GM23338 (cell line): ENCODE measurements at regions not wholly inside any gene's neighbourhood (a gene's known extent, or its start where the extent isn't known, plus 50 kb on each side); places are given as distances from the start of the nearest gene placed in this dataset.

Experiments used
- ATAC-seq: fragments of 200-7000 bp; cut with Tn5 transposase; 3 replicates; pipeline ENCODE4 v1.9.1; 2020
- DNase-seq: peaks from one replicate; pipeline ENCODE4 v3.0.0-alpha.2; 2015; ENCODE audit warnings: low spot score
- H2AFZ ChIP-seq: fragments of 200-600 bp; sonication (generic); 2 replicates; pipeline ENCODE4 v1.8.0; 2016; ENCODE audit warnings: antibody characterized with exemption, mild to moderate bottlenecking, moderate library complexity
- H3F3A ChIP-seq: fragments of 200-600 bp; sonication (generic); replicated peaks from 2 replicates; pipeline ENCODE4 v1.8.0; 2017; ENCODE audit warnings: antibody characterized with exemption, mixed run types, low read depth
- H3K27ac ChIP-seq: fragments of 200-600 bp; sonication (generic); 2 replicates; pipeline ENCODE4 v1.6.1; 2016; ENCODE audit warnings: low read depth
- H3K27me3 ChIP-seq: fragments of 200-600 bp; sonication (generic); 2 replicates; pipeline ENCODE4 v1.8.0; 2016; ENCODE audit warnings: mild to moderate bottlenecking, mixed run types, moderate library complexity; ENCODE audit not compliant: insufficient read depth
- H3K36me3 ChIP-seq: fragments of 200-600 bp; sonication (generic); 2 replicates; pipeline ENCODE4 v1.8.0; 2016; ENCODE audit warnings: mild to moderate bottlenecking; ENCODE audit not compliant: insufficient read depth
- H3K4me1 ChIP-seq: fragments of 200-600 bp; sonication (generic); 2 replicates; pipeline ENCODE4 v1.8.0; 2016; ENCODE audit warnings: mild to moderate bottlenecking, moderate library complexity; ENCODE audit not compliant: insufficient read depth
- H3K4me2 ChIP-seq: fragments of 200-600 bp; sonication (generic); 2 replicates; pipeline ENCODE4 v1.7.1; 2017; ENCODE audit warnings: mixed run types
- H3K4me3 ChIP-seq: fragments of 200-600 bp; sonication (generic); 2 replicates; pipeline ENCODE4 v1.6.1; 2016; ENCODE audit warnings: mixed run types
- H3K79me2 ChIP-seq: fragments of 200-600 bp; sonication (generic); replicated peaks from 2 replicates; pipeline ENCODE4 v1.8.0; 2017; ENCODE audit warnings: mild to moderate bottlenecking; ENCODE audit not compliant: insufficient read depth
- H3K9me2 ChIP-seq: fragments of 200-600 bp; sonication (generic); 2 replicates; pipeline ENCODE4 v1.8.0; 2017; ENCODE audit not compliant: insufficient read depth
- H4K20me1 ChIP-seq: fragments of 200-600 bp; sonication (generic); replicated peaks from 2 replicates; pipeline ENCODE4 v1.8.0; 2017; ENCODE audit warnings: mild to moderate bottlenecking; ENCODE audit not compliant: insufficient read depth
- H3K27ac Mint-ChIP-seq: 2 replicates; pipeline ENCODE4 v1.8.0; 2020; ENCODE audit warnings: inconsistent platforms, mild to moderate bottlenecking, moderate library complexity, mixed read lengths
- H3K27me3 Mint-ChIP-seq: 3 replicates; pipeline ENCODE4 v1.8.0; 2022; ENCODE audit warnings: low read depth, mild to moderate bottlenecking, moderate library complexity, mixed read lengths, inconsistent platforms; ENCODE audit not compliant: insufficient read depth, poor library complexity
- H3K36me3 Mint-ChIP-seq: 3 replicates; pipeline ENCODE4 v1.8.0; 2021; ENCODE audit warnings: low read depth, mild to moderate bottlenecking, inconsistent platforms, moderate library complexity, mixed read lengths
- H3K4me1 Mint-ChIP-seq: 3 replicates; pipeline ENCODE4 v1.8.0; 2020; ENCODE audit warnings: mild to moderate bottlenecking, inconsistent platforms, mixed read lengths
- H3K4me3 Mint-ChIP-seq: 3 replicates; pipeline ENCODE4 v1.8.0; 2021; ENCODE audit warnings: moderate library complexity, mild to moderate bottlenecking, inconsistent platforms, mixed read lengths
- H3K9me3 Mint-ChIP-seq: 3 replicates; pipeline ENCODE4 v1.8.0; 2020; ENCODE audit warnings: moderate library complexity, mild to moderate bottlenecking, inconsistent platforms, mixed read lengths
- CREB1 ChIP-seq: fragments of 250-450 bp; sonication (Bioruptor Pico); IDR thresholded peaks from 2 replicates; pipeline ENCODE4 v1.5.0; 2020; ENCODE audit warnings: low read depth, mild to moderate bottlenecking, moderate library complexity
- EZH2 ChIP-seq: fragments of 200-600 bp; sonication (generic); IDR thresholded peaks from one replicate; pipeline ENCODE4 v1.8.0; 2017; ENCODE audit warnings: antibody characterized with exemption, mild to moderate bottlenecking, low read depth; ENCODE audit not compliant: unreplicated experiment
- EZH2phosphoT487 ChIP-seq: fragments of 200-600 bp; sonication (generic); IDR thresholded peaks from one replicate; pipeline ENCODE4 v1.8.1; 2018; ENCODE audit warnings: antibody characterized with exemption; ENCODE audit not compliant: unreplicated experiment
- JUNB ChIP-seq: IDR thresholded peaks from one replicate; pipeline ENCODE4 v1.6.1; 2016; ENCODE audit warnings: antibody characterized with exemption; ENCODE audit not compliant: unreplicated experiment
- NANOG ChIP-seq: IDR thresholded peaks from 2 replicates; pipeline ENCODE4 v1.6.1; 2016; ENCODE audit warnings: antibody characterized with exemption, borderline replicate concordance
- POLR2AphosphoS5 ChIP-seq: IDR thresholded peaks from 2 replicates; pipeline ENCODE4 v1.6.1; 2016; ENCODE audit warnings: antibody characterized with exemption, low read depth
- STAT1 ChIP-seq: IDR thresholded peaks from one replicate; pipeline ENCODE4 v1.6.1; 2016; ENCODE audit warnings: antibody characterized with exemption; ENCODE audit not compliant: unreplicated experiment
- ZNF114 ChIP-seq: fragments of 250-450 bp; sonication (Bioruptor Pico); IDR thresholded peaks from 2 replicates; pipeline ENCODE4 v1.5.0; 2020; ENCODE audit warnings: mild to moderate bottlenecking, moderate library complexity
- ZNF331 ChIP-seq: fragments of 250-450 bp; sonication (Bioruptor Pico); IDR thresholded peaks from 2 replicates; pipeline ENCODE4 v1.5.0; 2020; ENCODE audit warnings: low read depth, mild to moderate bottlenecking, moderate library complexity
- TF ChIP-seq, protein P1 (sequence below): fragments of 250-450 bp; sonication (Bioruptor Pico); IDR thresholded peaks from 2 replicates; pipeline ENCODE4 v1.5.0; 2020; ENCODE audit warnings: mild to moderate bottlenecking, moderate library complexity
- TF ChIP-seq, protein P2 (sequence below): IDR thresholded peaks from one replicate; pipeline ENCODE4 v1.6.1; 2018; ENCODE audit warnings: antibody characterized with exemption; ENCODE audit not compliant: unreplicated experiment
- TF ChIP-seq, protein P3 (sequence below): IDR thresholded peaks from 2 replicates; pipeline ENCODE4 v1.6.1; 2016; ENCODE audit warnings: antibody characterized with exemption
- TF ChIP-seq, protein P4 (sequence below), 2 experiments: fragments of 200-600 bp in 1 of 2; sonication (generic) in 1 of 2; conservative IDR thresholded peaks; 2 replicates each; pipeline versions ENCODE4 v1.5.1 to v1.6.1; 2016 to 2017; ENCODE audit warnings: antibody characterized with exemption in 2 of 2, low read depth in 2 of 2, mild to moderate bottlenecking in 2 of 2, moderate library complexity in 1 of 2

DNA sequence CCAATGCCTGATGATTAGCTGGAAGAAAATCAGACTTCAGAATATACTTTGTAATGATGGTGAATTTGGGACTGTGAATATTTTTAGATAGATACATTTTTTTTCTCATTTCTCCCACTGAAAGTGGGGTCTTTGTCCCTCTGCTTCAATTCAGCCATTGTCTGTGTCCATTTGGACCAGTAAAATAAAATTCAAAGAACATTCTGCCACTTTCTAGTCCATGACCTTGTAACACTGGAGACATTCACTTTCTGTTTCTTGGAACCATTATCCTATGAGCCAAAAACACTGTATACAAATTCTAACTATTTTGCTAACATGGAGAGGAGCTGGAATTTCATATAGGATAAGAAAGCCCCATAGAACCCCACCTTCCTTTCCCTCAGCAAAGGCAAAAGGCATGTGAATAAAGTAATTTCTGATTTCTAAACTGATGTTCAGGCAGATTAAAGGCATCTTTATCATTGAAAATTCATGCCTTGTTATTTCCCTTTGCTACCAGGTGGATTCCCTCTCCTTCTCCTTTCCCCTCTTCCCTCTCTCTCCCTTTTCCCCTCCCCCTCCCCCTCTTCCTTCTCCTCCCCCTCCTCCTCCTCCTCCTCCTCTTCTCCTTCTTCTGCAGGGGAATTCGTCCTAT lies 2010.4 kb upstream of the LRRTM1 start:
- no peak overlapping the region for H3K27ac ChIP-seq
- no peaks in the 10 kb centered on the region for H3K79me2 ChIP-seq
- Mint-ChIP-seq H3K4me3 (no peak overlapping the region), H3K4me1 (no peaks in the 10 kb centered on the region), H3K36me3 (no peaks in the 10 kb centered on the region), H3K27me3 (peaks cover 1% of the 10 kb centered on the region), H3K27ac (no peak overlapping the region; the same call in 1 of the 2 replicates), H3K9me3 (no peaks in the 10 kb centered on the region)
- H3K4me1 ChIP-seq = no peaks in the 10 kb centered on the region
- H2AFZ ChIP-seq = peak overlapping the region; percentile 53
- H3K36me3 ChIP-seq = no peaks in the 10 kb centered on the region
- no peaks in the 10 kb centered on the region for H3K27me3 ChIP-seq
- H3F3A ChIP-seq = no peaks in the 10 kb centered on the region
- peak; percentile 5 for DNase-seq
- no peak for ATAC-seq
- no peak for TF ChIP-seq CREB1 (CRISPR knock-in tag)
- TF ChIP-seq STAT1 = no peak
- no peak for TF ChIP-seq JUNB
- TF ChIP-seq, protein P1, sequence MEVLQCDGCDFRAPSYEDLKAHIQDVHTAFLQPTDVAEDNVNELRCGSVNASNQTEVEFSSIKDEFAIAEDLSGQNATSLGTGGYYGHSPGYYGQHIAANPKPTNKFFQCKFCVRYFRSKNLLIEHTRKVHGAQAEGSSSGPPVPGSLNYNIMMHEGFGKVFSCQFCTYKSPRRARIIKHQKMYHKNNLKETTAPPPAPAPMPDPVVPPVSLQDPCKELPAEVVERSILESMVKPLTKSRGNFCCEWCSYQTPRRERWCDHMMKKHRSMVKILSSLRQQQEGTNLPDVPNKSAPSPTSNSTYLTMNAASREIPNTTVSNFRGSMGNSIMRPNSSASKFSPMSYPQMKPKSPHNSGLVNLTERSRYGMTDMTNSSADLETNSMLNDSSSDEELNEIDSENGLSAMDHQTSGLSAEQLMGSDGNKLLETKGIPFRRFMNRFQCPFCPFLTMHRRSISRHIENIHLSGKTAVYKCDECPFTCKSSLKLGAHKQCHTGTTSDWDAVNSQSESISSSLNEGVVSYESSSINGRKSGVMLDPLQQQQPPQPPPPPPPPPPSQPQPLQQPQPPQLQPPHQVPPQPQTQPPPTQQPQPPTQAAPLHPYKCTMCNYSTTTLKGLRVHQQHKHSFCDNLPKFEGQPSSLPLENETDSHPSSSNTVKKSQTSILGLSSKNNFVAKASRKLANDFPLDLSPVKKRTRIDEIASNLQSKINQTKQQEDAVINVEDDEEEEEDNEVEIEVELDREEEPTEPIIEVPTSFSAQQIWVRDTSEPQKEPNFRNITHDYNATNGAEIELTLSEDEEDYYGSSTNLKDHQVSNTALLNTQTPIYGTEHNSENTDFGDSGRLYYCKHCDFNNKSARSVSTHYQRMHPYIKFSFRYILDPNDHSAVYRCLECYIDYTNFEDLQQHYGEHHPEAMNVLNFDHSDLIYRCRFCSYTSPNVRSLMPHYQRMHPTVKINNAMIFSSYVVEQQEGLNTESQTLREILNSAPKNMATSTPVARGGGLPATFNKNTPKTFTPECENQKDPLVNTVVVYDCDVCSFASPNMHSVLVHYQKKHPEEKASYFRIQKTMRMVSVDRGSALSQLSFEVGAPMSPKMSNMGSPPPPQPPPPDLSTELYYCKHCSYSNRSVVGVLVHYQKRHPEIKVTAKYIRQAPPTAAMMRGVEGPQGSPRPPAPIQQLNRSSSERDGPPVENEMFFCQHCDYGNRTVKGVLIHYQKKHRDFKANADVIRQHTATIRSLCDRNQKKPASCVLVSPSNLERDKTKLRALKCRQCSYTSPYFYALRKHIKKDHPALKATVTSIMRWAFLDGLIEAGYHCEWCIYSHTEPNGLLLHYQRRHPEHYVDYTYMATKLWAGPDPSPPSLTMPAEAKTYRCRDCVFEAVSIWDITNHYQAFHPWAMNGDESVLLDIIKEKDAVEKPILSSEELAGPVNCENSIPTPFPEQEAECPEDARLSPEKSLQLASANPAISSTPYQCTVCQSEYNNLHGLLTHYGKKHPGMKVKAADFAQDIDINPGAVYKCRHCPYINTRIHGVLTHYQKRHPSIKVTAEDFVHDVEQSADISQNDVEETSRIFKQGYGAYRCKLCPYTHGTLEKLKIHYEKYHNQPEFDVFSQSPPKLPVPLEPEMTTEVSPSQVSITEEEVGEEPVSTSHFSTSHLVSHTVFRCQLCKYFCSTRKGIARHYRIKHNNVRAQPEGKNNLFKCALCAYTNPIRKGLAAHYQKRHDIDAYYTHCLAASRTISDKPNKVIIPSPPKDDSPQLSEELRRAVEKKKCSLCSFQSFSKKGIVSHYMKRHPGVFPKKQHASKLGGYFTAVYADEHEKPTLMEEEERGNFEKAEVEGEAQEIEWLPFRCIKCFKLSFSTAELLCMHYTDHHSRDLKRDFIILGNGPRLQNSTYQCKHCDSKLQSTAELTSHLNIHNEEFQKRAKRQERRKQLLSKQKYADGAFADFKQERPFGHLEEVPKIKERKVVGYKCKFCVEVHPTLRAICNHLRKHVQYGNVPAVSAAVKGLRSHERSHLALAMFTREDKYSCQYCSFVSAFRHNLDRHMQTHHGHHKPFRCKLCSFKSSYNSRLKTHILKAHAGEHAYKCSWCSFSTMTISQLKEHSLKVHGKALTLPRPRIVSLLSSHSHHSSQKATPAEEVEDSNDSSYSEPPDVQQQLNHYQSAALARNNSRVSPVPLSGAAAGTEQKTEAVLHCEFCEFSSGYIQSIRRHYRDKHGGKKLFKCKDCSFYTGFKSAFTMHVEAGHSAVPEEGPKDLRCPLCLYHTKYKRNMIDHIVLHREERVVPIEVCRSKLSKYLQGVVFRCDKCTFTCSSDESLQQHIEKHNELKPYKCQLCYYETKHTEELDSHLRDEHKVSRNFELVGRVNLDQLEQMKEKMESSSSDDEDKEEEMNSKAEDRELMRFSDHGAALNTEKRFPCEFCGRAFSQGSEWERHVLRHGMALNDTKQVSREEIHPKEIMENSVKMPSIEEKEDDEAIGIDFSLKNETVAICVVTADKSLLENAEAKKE (CRISPR knock-in tag) = no peak
- TF ChIP-seq EZH2 = no peak
- TF ChIP-seq, protein P2, sequence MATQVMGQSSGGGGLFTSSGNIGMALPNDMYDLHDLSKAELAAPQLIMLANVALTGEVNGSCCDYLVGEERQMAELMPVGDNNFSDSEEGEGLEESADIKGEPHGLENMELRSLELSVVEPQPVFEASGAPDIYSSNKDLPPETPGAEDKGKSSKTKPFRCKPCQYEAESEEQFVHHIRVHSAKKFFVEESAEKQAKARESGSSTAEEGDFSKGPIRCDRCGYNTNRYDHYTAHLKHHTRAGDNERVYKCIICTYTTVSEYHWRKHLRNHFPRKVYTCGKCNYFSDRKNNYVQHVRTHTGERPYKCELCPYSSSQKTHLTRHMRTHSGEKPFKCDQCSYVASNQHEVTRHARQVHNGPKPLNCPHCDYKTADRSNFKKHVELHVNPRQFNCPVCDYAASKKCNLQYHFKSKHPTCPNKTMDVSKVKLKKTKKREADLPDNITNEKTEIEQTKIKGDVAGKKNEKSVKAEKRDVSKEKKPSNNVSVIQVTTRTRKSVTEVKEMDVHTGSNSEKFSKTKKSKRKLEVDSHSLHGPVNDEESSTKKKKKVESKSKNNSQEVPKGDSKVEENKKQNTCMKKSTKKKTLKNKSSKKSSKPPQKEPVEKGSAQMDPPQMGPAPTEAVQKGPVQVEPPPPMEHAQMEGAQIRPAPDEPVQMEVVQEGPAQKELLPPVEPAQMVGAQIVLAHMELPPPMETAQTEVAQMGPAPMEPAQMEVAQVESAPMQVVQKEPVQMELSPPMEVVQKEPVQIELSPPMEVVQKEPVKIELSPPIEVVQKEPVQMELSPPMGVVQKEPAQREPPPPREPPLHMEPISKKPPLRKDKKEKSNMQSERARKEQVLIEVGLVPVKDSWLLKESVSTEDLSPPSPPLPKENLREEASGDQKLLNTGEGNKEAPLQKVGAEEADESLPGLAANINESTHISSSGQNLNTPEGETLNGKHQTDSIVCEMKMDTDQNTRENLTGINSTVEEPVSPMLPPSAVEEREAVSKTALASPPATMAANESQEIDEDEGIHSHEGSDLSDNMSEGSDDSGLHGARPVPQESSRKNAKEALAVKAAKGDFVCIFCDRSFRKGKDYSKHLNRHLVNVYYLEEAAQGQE = no peak
- TF ChIP-seq, protein P3, sequence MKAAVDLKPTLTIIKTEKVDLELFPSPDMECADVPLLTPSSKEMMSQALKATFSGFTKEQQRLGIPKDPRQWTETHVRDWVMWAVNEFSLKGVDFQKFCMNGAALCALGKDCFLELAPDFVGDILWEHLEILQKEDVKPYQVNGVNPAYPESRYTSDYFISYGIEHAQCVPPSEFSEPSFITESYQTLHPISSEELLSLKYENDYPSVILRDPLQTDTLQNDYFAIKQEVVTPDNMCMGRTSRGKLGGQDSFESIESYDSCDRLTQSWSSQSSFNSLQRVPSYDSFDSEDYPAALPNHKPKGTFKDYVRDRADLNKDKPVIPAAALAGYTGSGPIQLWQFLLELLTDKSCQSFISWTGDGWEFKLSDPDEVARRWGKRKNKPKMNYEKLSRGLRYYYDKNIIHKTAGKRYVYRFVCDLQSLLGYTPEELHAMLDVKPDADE = no peak
- TF ChIP-seq EZH2phosphoT487 = no peak
- no peak for TF ChIP-seq POLR2AphosphoS5
- TF ChIP-seq, protein P4, sequence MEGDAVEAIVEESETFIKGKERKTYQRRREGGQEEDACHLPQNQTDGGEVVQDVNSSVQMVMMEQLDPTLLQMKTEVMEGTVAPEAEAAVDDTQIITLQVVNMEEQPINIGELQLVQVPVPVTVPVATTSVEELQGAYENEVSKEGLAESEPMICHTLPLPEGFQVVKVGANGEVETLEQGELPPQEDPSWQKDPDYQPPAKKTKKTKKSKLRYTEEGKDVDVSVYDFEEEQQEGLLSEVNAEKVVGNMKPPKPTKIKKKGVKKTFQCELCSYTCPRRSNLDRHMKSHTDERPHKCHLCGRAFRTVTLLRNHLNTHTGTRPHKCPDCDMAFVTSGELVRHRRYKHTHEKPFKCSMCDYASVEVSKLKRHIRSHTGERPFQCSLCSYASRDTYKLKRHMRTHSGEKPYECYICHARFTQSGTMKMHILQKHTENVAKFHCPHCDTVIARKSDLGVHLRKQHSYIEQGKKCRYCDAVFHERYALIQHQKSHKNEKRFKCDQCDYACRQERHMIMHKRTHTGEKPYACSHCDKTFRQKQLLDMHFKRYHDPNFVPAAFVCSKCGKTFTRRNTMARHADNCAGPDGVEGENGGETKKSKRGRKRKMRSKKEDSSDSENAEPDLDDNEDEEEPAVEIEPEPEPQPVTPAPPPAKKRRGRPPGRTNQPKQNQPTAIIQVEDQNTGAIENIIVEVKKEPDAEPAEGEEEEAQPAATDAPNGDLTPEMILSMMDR (conservative IDR thresholded peaks at IDR 0.05; ENCODE audit: low read depth in 2 of 2) = no peak
- no peak for TF ChIP-seq NANOG
- no peak for TF ChIP-seq ZNF114
- no peak for TF ChIP-seq ZNF331 (CRISPR knock-in tag)
- H4K20me1 ChIP-seq = no peaks in the 10 kb centered on the region
- H3K4me3 ChIP-seq = no peak overlapping the region
- H3K4me2 ChIP-seq = no peak overlapping the region
- H3K9me2 ChIP-seq = no peaks in the 10 kb centered on the region
